HepG2 (cell line): ENCODE measurements at regions not wholly inside any gene's neighbourhood (a gene's known extent, or its start where the extent isn't known, plus 50 kb on each side); places are given as distances from the start of the nearest gene placed in this dataset.
"Not testable (repeated sequence)": the region's sequence is repeated elsewhere in the genome, so short reads cannot be mapped to it uniquely, and the experiment has no call there.

Experiments
- ATAC-seq: fragments of 200-7000 bp; cut with Tn5 transposase; 3 replicates; pipeline ENCODE4 v1.9.1; 2020; ENCODE audit warnings: mild to moderate bottlenecking, moderate library complexity
- BruUV-seq: library from RNA; stranded (reverse); fragments of 400-500 nt; replicated peaks from 2 replicates; lab custom pipeline; 2021; lab: Mats Ljungman, UMichigan
- CTCF ChIA-PET: fragments of 300-600 bp; formaldehyde crosslinking; extraction: SDS; loops from one replicate; lab custom pipeline; 2021; ENCODE audit warnings: low total read pairs, inconsistent platforms, low intra/inter-chr PET ratio; lab: Yijun Ruan, JAX
- POLR2A ChIA-PET: fragments of 350-600 bp; sonication (Branson Sonifier 250); formaldehyde crosslinking; loops from one replicate; lab custom pipeline; 2020; ENCODE audit warnings: antibody characterized with exemption, inconsistent platforms; lab: Yijun Ruan, JAX
- DNase-seq: peaks from one replicate; pipeline ENCODE4 v3.0.0-alpha.2; 2015; ENCODE audit warnings: low spot score
- FAIRE-seq: peaks from 3 replicates; lab custom pipeline; 2011; peaks lifted over from hg19 to GRCh38; lab: Jason Lieb, UNC
- H2AFZ ChIP-seq: one replicate; pipeline ENCODE4 v1.6.1; 2011; ENCODE audit warnings: low read length, inconsistent platforms
- H3K27ac ChIP-seq: fragments of 300-600 bp; 3 replicates; pipeline ENCODE4 v1.8.0; 2011; ENCODE audit warnings: mixed run types, mild to moderate bottlenecking, mixed read lengths, low read length, inconsistent platforms; ENCODE audit not compliant: insufficient read depth; ENCODE audit errors: extremely low read length
- H3K27me3 ChIP-seq, 2 experiments: fragments of 200-600 bp in 1 of 2; 2 replicates in 1 of 2; 3 replicates in 1 of 2; pipeline versions ENCODE4 v1.6.0 to v1.8.0; 2011; ENCODE audit warnings: low read length in 2 of 2, mild to moderate bottlenecking in 2 of 2, moderate library complexity in 2 of 2, inconsistent platforms in 1 of 2; ENCODE audit not compliant: insufficient read depth in 2 of 2, control insufficient read depth in 1 of 2
- H3K36me3 ChIP-seq, 2 experiments: fragments of 200-600 bp in 1 of 2; replicated peaks in 1 of 2; 2 replicates in 1 of 2; 3 replicates in 1 of 2; pipeline versions ENCODE4 v1.5.1 to v1.8.0; 2011; ENCODE audit warnings: low read length in 2 of 2, inconsistent platforms in 1 of 2; ENCODE audit not compliant: insufficient read depth in 2 of 2, control insufficient read depth in 1 of 2
- H3K4me1 ChIP-seq: 2 replicates; pipeline ENCODE4 v1.5.1; 2012; ENCODE audit warnings: low read length, inconsistent platforms; ENCODE audit not compliant: insufficient read depth
- H3K4me2 ChIP-seq: 2 replicates; pipeline ENCODE4 v1.6.0; 2011; ENCODE audit warnings: low read depth, low read length, inconsistent platforms
- H3K4me3 ChIP-seq, 3 experiments: fragments of 200-600 bp in 1 of 3; sonication (generic), shearing (Covaris generic) in 1 of 3; replicated peaks in 1 of 3; 2 replicates each; pipeline ENCODE4 v1.5.1; 2011 to 2016; ENCODE audit warnings: low read length in 3 of 3, inconsistent platforms in 2 of 3, low read depth in 2 of 3, mild to moderate bottlenecking in 2 of 3, control low read depth in 1 of 3, mixed read lengths in 1 of 3; ENCODE audit not compliant: insufficient read depth in 1 of 3
- H3K79me2 ChIP-seq: one replicate; pipeline ENCODE4 v1.6.1; 2011; ENCODE audit warnings: low read length, inconsistent platforms; ENCODE audit not compliant: insufficient read depth
- H3K9ac ChIP-seq: 2 replicates; pipeline ENCODE4 v1.6.0; 2011; ENCODE audit warnings: mild to moderate bottlenecking, low read depth, low read length, inconsistent platforms; ENCODE audit not compliant: insufficient read depth
- H3K9me3 ChIP-seq: 2 replicates; pipeline ENCODE4 v1.5.1; 2012; ENCODE audit warnings: mild to moderate bottlenecking, low read length
- H4K20me1 ChIP-seq: 2 replicates; pipeline ENCODE4 v1.6.0; 2011; ENCODE audit warnings: inconsistent platforms, mild to moderate bottlenecking, low read length, moderate library complexity; ENCODE audit not compliant: insufficient read depth
- CREB1 ChIP-seq, 2 experiments: fragments of 450-650 bp in 1 of 2; IDR thresholded peaks; 2 replicates each; pipeline ENCODE4 v1.6.1; 2016 to 2017; ENCODE audit warnings: control low read depth in 1 of 2, mild to moderate bottlenecking in 1 of 2, missing compliant biosample characterization in 1 of 2, missing genetic modification characterization in 1 of 2
- DPF2 ChIP-seq: sonication (generic); formaldehyde crosslinking; IDR thresholded peaks from 2 replicates; pipeline ENCODE4 v1.4.0; 2020; ENCODE audit warnings: mild to moderate bottlenecking, low read depth, missing genetic modification reagents, borderline replicate concordance
- IKZF4 ChIP-seq: sonication (generic); formaldehyde crosslinking; IDR thresholded peaks from 2 replicates; pipeline ENCODE4 v1.5.1; 2020; ENCODE audit warnings: borderline replicate concordance, mild to moderate bottlenecking, low read depth, missing genetic modification reagents; ENCODE audit errors: not compliant biosample characterization
- MAFG ChIP-seq: sonication (generic); formaldehyde crosslinking; IDR thresholded peaks from 2 replicates; pipeline ENCODE4 v1.5.1; 2020; ENCODE audit warnings: mild to moderate bottlenecking, missing genetic modification reagents
- ZNF30 ChIP-seq: sonication (generic); formaldehyde crosslinking; IDR thresholded peaks from 2 replicates; pipeline ENCODE4 v1.5.0; 2020; ENCODE audit warnings: mild to moderate bottlenecking, missing genetic modification reagents
- ZNF335 ChIP-seq: sonication (generic); formaldehyde crosslinking; IDR thresholded peaks from 2 replicates; pipeline ENCODE4 v1.4.0; 2020; ENCODE audit warnings: missing genetic modification reagents
- ZNF605 ChIP-seq: sonication (generic); formaldehyde crosslinking; IDR thresholded peaks from 2 replicates; pipeline ENCODE4 v1.8.0; 2022; ENCODE audit warnings: mild to moderate bottlenecking, missing genetic modification reagents
- WGBS: methylation state at CpG from one replicate; pipeline ENCODE4 v1.1.6; 2017; ENCODE audit warnings: low lambda C conversion rate; 5-methylcytosine and 5-hydroxymethylcytosine counted together
- in situ Hi-C: cut with HindIII; loops from 2 replicates; pipeline ENCODE4 v1.10.0; 2017; ENCODE audit warnings: low pct_unique_long_range_greater_than_20kb; ENCODE audit not compliant: extremely low pct_ligation_motif_present
- intact Hi-C: fragments of 100-400 bp; cut with micrococcal nuclease; formaldehyde crosslinking; loops from one replicate; pipeline ENCODE4 v1.10.0; 2022; ENCODE audit not compliant: unreplicated experiment
- TF ChIP-seq, protein P1 (sequence below): IDR thresholded peaks from 2 replicates; pipeline ENCODE4 v1.6.1; 2012; ENCODE audit warnings: low read length, improper control_type of control experiment

DNA sequence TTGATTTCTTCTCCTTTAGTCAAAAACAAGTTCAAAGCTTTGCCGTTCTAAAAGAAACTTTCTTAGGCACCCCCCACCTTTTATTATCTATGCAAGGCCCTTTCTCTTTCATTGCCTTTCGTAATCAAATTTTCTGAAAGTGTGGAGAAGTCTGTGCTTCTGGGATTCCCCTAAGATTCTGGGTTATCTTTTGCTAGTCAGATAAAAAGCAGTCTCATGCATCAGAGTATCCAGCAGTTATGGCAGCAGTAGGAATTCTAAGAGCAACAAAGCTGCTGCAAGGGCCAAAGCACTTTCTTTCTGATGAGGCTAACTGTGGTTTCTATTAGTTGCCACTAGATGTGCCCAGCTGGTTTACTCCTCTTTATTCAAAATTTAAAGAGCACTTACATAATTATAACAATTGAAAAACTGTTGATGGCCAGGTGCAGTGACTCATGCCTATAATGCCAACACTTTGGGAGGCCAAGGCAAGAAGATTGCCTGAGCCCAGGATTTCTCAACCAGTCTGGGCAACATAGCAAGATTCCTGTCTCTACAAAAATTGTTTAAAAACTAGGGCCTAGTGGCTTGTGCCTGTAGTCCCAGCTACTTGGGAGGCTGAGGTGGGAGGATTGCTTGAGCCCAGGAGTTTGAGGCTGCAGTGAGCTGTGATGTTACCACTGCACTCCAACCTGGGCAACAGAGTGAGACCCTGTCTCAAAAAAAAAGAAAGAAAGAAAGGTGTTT is 296.2 kb downstream of the PAPSS1 start (continued):
- TF ChIP-seq, protein P1, sequence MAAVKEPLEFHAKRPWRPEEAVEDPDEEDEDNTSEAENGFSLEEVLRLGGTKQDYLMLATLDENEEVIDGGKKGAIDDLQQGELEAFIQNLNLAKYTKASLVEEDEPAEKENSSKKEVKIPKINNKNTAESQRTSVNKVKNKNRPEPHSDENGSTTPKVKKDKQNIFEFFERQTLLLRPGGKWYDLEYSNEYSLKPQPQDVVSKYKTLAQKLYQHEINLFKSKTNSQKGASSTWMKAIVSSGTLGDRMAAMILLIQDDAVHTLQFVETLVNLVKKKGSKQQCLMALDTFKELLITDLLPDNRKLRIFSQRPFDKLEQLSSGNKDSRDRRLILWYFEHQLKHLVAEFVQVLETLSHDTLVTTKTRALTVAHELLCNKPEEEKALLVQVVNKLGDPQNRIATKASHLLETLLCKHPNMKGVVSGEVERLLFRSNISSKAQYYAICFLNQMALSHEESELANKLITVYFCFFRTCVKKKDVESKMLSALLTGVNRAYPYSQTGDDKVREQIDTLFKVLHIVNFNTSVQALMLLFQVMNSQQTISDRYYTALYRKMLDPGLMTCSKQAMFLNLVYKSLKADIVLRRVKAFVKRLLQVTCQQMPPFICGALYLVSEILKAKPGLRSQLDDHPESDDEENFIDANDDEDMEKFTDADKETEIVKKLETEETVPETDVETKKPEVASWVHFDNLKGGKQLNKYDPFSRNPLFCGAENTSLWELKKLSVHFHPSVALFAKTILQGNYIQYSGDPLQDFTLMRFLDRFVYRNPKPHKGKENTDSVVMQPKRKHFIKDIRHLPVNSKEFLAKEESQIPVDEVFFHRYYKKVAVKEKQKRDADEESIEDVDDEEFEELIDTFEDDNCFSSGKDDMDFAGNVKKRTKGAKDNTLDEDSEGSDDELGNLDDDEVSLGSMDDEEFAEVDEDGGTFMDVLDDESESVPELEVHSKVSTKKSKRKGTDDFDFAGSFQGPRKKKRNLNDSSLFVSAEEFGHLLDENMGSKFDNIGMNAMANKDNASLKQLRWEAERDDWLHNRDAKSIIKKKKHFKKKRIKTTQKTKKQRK, result no peak
- TF ChIP-seq ZNF605 (CRISPR knock-in tag) (no peak), ZNF30 (no peak), MAFG (CRISPR knock-in tag) (no peak), DPF2 (CRISPR knock-in tag) (no peak), IKZF4 (CRISPR knock-in tag) (no peak), ZNF335 (CRISPR knock-in tag) (no peak)

DNA sequence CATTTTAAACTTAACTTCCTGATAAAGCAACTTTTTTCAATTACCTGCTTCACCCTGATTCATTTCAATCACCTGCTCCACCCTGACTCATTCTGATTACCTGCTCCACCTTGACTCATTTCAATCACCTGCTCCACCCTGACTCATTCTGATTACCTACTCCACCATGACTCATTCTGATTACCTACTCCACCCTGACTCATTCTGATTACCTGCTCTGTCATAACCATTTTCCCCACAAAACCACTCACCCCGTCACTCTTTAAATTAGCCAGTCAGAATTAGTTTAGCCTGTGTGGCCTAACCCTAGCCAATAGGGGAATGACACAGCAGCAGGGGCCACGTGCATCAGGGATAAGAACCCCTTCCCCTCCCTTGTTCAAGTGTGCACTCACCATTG is 300.5 kb downstream of the PAPSS1 start:
- H3K9ac ChIP-seq; H3K4me3 ChIP-seq; POLR2A ChIA-PET; H3K79me2 ChIP-seq; CTCF ChIA-PET; intact Hi-C loops; H3K4me1 ChIP-seq; FAIRE-seq; ATAC-seq; H3K27ac ChIP-seq; H4K20me1 ChIP-seq; H2AFZ ChIP-seq; DNase-seq; H3K27me3 ChIP-seq; H3K9me3 ChIP-seq; H3K36me3 ChIP-seq; in situ Hi-C loops; BruUV-seq; H3K4me2 ChIP-seq; TF ChIP-seq CREB1 (CRISPR knock-in tag; IDR thresholded peaks at IDR 0.05): not testable (repeated sequence)
- 3% methylated on average over 2 of the region's 2 CpGs for WGBS
- TF ChIP-seq CREB1 (IDR thresholded peaks at IDR 0.05), result peak; percentile 9; the same call in 1 of the 2 replicates
